ENCODE measurements at regions not wholly inside any gene's neighbourhood (a gene's known extent, or its start where the extent isn't known, plus 50 kb on each side); places are given as distances from the start of the nearest gene placed in this dataset.

- TF ChIP-seq ATF3 (IDR thresholded peaks at IDR 0.05), result no peak
- no peak for TF ChIP-seq JUND (IDR thresholded peaks at IDR 0.05)
Observed at GRCh38 chr11:114794048-114794684, 115.8 kb downstream of the NXPE2 start (continued).

GRCh38 chr11:114796954-114797721 lies 118.8 kb downstream of the NXPE2 start:
- H3K27ac ChIP-seq (ENCODE audit: low read depth, low read length), result no peak overlapping the region
- no peak overlapping the region for H3K9ac ChIP-seq (ENCODE audit: low read length)
- H3K79me2 ChIP-seq (ENCODE audit: insufficient read depth, low read length), result no peaks in the 10 kb centered on the region
- no TSS peak for BruUV-seq (replicated peaks)
- no peaks in the 10 kb centered on the region for H3K4me1 ChIP-seq (ENCODE audit: control insufficient read depth in 1 of 2, insufficient read depth in 2 of 2, low read length in 2 of 2)
- H3K4me2 ChIP-seq (ENCODE audit: low read length), result no peak overlapping the region
- no peaks in the 10 kb centered on the region for H3K36me3 ChIP-seq (ENCODE audit: control insufficient read depth in 1 of 2, insufficient read depth in 2 of 2, low read length in 2 of 2)
- POLR2A ChIA-PET, result no interaction called here
- H3K9me2 ChIP-seq (ENCODE audit: insufficient read depth), result no peaks in the 10 kb centered on the region
- no peaks in the 10 kb centered on the region for H4K20me1 ChIP-seq (ENCODE audit: insufficient read depth)
- no peak overlapping the region for H2AFZ ChIP-seq (ENCODE audit: low read depth, low read length, poor library complexity, severe bottlenecking)
- CTCF ChIA-PET, result no interaction called here
- DNase-seq (ENCODE audit: low read depth, low spot score) (no peak), ATAC-seq (no peak)
- H3K4me3 ChIP-seq (replicated peaks in 1 of 2; ENCODE audit: low read depth in 1 of 2, low read length in 2 of 2), result no peak overlapping the region
- intact Hi-C loops (cut with micrococcal nuclease), result no loop called here
- no peaks in the 10 kb centered on the region for H3K27me3 ChIP-seq (ENCODE audit: insufficient read depth, low read length)
- RAD21 ChIA-PET (ENCODE audit: low non-redundant PET in 1 of 2, low total read pairs in 2 of 2, uncharacterized antibody in 2 of 2, unreplicated experiment in 2 of 2), result no interaction called here
- H3K9me3 ChIP-seq (ENCODE audit: control insufficient read depth in 1 of 2, insufficient read depth in 1 of 2, low read depth in 1 of 2, low read length in 2 of 2), result no peaks in the 10 kb centered on the region; a peak in 1 of 4 replicates
- no peak for TF ChIP-seq FOSL1 (IDR thresholded peaks at IDR 0.05; ENCODE audit: low read depth)
- TF ChIP-seq ELF1 (IDR thresholded peaks at IDR 0.05; ENCODE audit: borderline replicate concordance, low read depth), result no peak
- no peak for TF ChIP-seq POLR2AphosphoS5 (IDR thresholded peaks at IDR 0.05; ENCODE audit: low read depth, low read length)
- no peak for TF ChIP-seq SRF (IDR thresholded peaks at IDR 0.05; ENCODE audit: low read depth)
- TF ChIP-seq REST (IDR thresholded peaks at IDR 0.05; ENCODE audit: low read depth), result no peak
- TF ChIP-seq YY1 (IDR thresholded peaks at IDR 0.05; ENCODE audit: extremely low read depth, insufficient replicate concordance, low read depth, low read length), result no peak
- no peak for TF ChIP-seq ZFX (IDR thresholded peaks at IDR 0.05)

Data from HCT116 (cell line).